ENCODE measurements at regions not wholly inside any gene's neighbourhood (a gene's known extent, or its start where the extent isn't known, plus 50 kb on each side); places are given as distances from the start of the nearest gene placed in this dataset.

DNA sequence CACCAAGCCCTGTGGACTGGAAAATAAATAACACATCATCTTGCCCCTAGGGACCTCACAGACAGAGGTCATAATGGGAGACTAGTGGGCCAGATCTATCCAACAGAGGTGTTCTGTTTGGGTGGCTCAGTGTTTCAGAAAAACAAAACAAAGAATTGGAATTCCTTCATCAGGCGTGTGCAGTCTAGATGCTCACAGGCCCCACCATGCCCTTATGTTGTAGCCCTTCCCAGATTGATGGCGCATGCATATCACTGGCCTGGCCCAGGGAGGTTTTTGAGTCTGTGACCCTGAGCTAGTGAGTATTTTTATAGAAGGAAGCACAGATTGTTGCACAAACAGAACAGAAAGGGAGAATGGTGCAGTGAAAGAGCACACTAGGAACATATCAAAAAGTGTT is 859.6 kb downstream of the BCL11B start:
- H3K4me1 ChIP-seq (ENCODE audit: control insufficient read depth in 3 of 3, insufficient read depth in 3 of 3, low read length in 3 of 3), result no peaks in the 10 kb centered on the region
- H3K36me3 ChIP-seq (ENCODE audit: control insufficient read depth in 3 of 3, insufficient read depth in 3 of 3, low read length in 3 of 3), result no peaks in the 10 kb centered on the region
- H3K4me3 ChIP-seq (ENCODE audit: low read length in 3 of 3), result no peak overlapping the region
- peaks cover 0 to 3% (median 2%) of the 10 kb centered on the region in 3 donors for H3K9me3 ChIP-seq (ENCODE audit: control insufficient read depth in 3 of 3, low read length in 3 of 3)
- no peak overlapping the region for H3K27ac ChIP-seq (ENCODE audit: low read depth, low read length)
- no peak overlapping the region for H3K9ac ChIP-seq (ENCODE audit: low read depth in 1 of 3, low read length in 3 of 3)
- peaks cover 0 to 2% (median 0%) of the 10 kb centered on the region in 3 donors for H3K27me3 ChIP-seq (ENCODE audit: control insufficient read depth in 3 of 3, insufficient read depth in 3 of 3, low read length in 3 of 3)

DNA sequence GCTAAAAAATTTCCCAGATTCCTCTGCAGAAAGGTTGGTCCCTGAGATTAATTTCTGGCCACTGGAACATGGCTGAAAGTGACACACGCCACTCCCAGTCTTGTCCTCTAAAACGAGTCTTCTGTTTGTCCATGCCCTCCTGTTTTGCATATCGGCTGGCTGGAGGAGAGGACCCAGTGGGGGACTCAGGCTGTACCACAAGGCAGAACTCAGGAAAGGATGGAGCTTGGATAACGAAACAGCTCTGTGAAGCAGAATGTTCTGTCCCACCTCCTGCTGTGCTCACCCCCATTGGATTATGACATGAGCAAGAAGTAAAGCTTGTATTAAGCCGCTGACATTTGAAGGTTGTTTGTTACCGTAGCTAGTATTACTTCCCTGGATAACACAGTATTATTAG is 856.2 kb downstream of the BCL11B start:
- H3K27me3 ChIP-seq (ENCODE audit: control insufficient read depth in 3 of 3, insufficient read depth in 3 of 3, low read length in 3 of 3), result peaks cover 0 to 4% (median 0%) of the 10 kb centered on the region in 3 donors
- no peaks in the 10 kb centered on the region for H3K4me1 ChIP-seq (ENCODE audit: control insufficient read depth in 3 of 3, insufficient read depth in 3 of 3, low read length in 3 of 3)
- no peaks in the 10 kb centered on the region for H3K36me3 ChIP-seq (ENCODE audit: control insufficient read depth in 3 of 3, insufficient read depth in 3 of 3, low read length in 3 of 3)
- peaks cover 0 to 3% (median 2%) of the 10 kb centered on the region in 3 donors for H3K9me3 ChIP-seq (ENCODE audit: control insufficient read depth in 3 of 3, low read length in 3 of 3)
- no peak overlapping the region for H3K9ac ChIP-seq (ENCODE audit: low read depth in 1 of 3, low read length in 3 of 3)
- no peak overlapping the region for H3K4me3 ChIP-seq (ENCODE audit: low read length in 3 of 3)
- H3K27ac ChIP-seq (ENCODE audit: low read depth, low read length), result no peak overlapping the region

- no peaks in the 10 kb centered on the region for H3K4me1 ChIP-seq (ENCODE audit: control insufficient read depth in 3 of 3, insufficient read depth in 3 of 3, low read length in 3 of 3)
These were observed 855.0 kb downstream of the BCL11B start for GRCh38 chr14:98417001-98417400.

GRCh38 chr14:98428483-98428994 is 843.5 kb downstream of the BCL11B start:
- Histone ChIP-seq H3K4me3 (ENCODE audit: low read length in 3 of 3) (no peak overlapping the region), H3K9me3 (ENCODE audit: control insufficient read depth in 3 of 3, low read length in 3 of 3) (no peaks in the 10 kb centered on the region), H3K27ac (ENCODE audit: low read depth, low read length) (no peak overlapping the region), H3K27me3 (ENCODE audit: control insufficient read depth in 3 of 3, insufficient read depth in 3 of 3, low read length in 3 of 3) (no peaks in the 10 kb centered on the region), H3K4me1 (ENCODE audit: control insufficient read depth in 3 of 3, insufficient read depth in 3 of 3, low read length in 3 of 3) (no peaks in the 10 kb centered on the region), H3K9ac (ENCODE audit: low read depth in 1 of 3, low read length in 3 of 3) (no peak overlapping the region), H3K36me3 (ENCODE audit: control insufficient read depth in 3 of 3, insufficient read depth in 3 of 3, low read length in 3 of 3) (no peaks in the 10 kb centered on the region)

More at GRCh38 chr14:98417001-98417400, 855.0 kb downstream of the BCL11B start:
- Histone ChIP-seq H3K36me3 (ENCODE audit: control insufficient read depth in 3 of 3, insufficient read depth in 3 of 3, low read length in 3 of 3) (no peaks in the 10 kb centered on the region), H3K9ac (ENCODE audit: low read depth in 1 of 3, low read length in 3 of 3) (no peak overlapping the region), H3K27ac (ENCODE audit: low read depth, low read length) (no peak overlapping the region), H3K9me3 (ENCODE audit: control insufficient read depth in 3 of 3, low read length in 3 of 3) (peaks cover 0 to 3% (median 2%) of the 10 kb centered on the region in 3 donors), H3K4me3 (ENCODE audit: low read length in 3 of 3) (no peak overlapping the region), H3K27me3 (ENCODE audit: control insufficient read depth in 3 of 3, insufficient read depth in 3 of 3, low read length in 3 of 3) (peaks cover 0 to 4% (median 0%) of the 10 kb centered on the region in 3 donors)

GRCh38 chr14:98433436-98433835 is 838.6 kb downstream of the BCL11B start:
- Histone ChIP-seq H3K9ac (ENCODE audit: low read depth in 1 of 3, low read length in 3 of 3) (no peak overlapping the region), H3K27me3 (ENCODE audit: control insufficient read depth in 3 of 3, insufficient read depth in 3 of 3, low read length in 3 of 3) (no peaks in the 10 kb centered on the region), H3K4me3 (ENCODE audit: low read length in 3 of 3) (no peak overlapping the region), H3K4me1 (ENCODE audit: control insufficient read depth in 3 of 3, insufficient read depth in 3 of 3, low read length in 3 of 3) (no peaks in the 10 kb centered on the region), H3K27ac (ENCODE audit: low read depth, low read length) (no peak overlapping the region), H3K9me3 (ENCODE audit: control insufficient read depth in 3 of 3, low read length in 3 of 3) (no peaks in the 10 kb centered on the region), H3K36me3 (ENCODE audit: control insufficient read depth in 3 of 3, insufficient read depth in 3 of 3, low read length in 3 of 3) (no peaks in the 10 kb centered on the region)

- Histone ChIP-seq H3K27ac (ENCODE audit: low read depth, low read length) (no peak overlapping the region), H3K36me3 (ENCODE audit: control insufficient read depth in 3 of 3, insufficient read depth in 3 of 3, low read length in 3 of 3) (no peaks in the 10 kb centered on the region), H3K4me3 (ENCODE audit: low read length in 3 of 3) (no peak overlapping the region), H3K9ac (ENCODE audit: low read depth in 1 of 3, low read length in 3 of 3) (no peak overlapping the region), H3K4me1 (ENCODE audit: control insufficient read depth in 3 of 3, insufficient read depth in 3 of 3, low read length in 3 of 3) (no peaks in the 10 kb centered on the region), H3K9me3 (ENCODE audit: control insufficient read depth in 3 of 3, low read length in 3 of 3) (no peaks in the 10 kb centered on the region), H3K27me3 (ENCODE audit: control insufficient read depth in 3 of 3, insufficient read depth in 3 of 3, low read length in 3 of 3) (no peaks in the 10 kb centered on the region)
These were observed 834.9 kb downstream of the BCL11B start for GRCh38 chr14:98437113-98437512.

- no peaks in the 10 kb centered on the region for H3K27me3 ChIP-seq (ENCODE audit: control insufficient read depth in 3 of 3, insufficient read depth in 3 of 3, low read length in 3 of 3)
These were observed 827.9 kb downstream of the BCL11B start for GRCh38 chr14:98444077-98444476.

DNA sequence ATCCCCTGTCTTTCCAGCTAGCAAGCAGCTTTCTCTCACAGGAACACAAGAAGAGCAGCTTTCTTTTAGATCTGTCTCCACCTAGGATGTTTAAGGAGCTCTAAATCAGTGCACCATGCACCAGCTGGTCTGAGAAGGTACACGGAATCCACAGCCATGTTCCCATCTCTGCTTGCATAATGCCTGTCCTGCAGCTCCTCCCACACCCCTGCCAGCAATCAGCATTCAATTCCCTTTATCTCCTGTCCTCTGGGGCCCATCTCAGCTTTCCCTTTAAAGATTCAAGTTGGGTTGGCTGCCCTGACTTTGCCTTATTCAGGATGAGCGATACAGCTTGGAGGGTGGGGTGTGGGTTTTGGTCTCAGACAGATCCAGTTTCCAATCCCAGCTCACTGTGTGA is 826.3 kb downstream of the BCL11B start:
- Histone ChIP-seq H3K36me3 (ENCODE audit: control insufficient read depth in 3 of 3, insufficient read depth in 3 of 3, low read length in 3 of 3) (no peaks in the 10 kb centered on the region), H3K9ac (ENCODE audit: low read depth in 1 of 3, low read length in 3 of 3) (no peak overlapping the region), H3K27me3 (ENCODE audit: control insufficient read depth in 3 of 3, insufficient read depth in 3 of 3, low read length in 3 of 3) (no peaks in the 10 kb centered on the region), H3K4me1 (ENCODE audit: control insufficient read depth in 3 of 3, insufficient read depth in 3 of 3, low read length in 3 of 3) (no peaks in the 10 kb centered on the region), H3K4me3 (ENCODE audit: low read length in 3 of 3) (no peak overlapping the region), H3K27ac (ENCODE audit: low read depth, low read length) (no peak overlapping the region), H3K9me3 (ENCODE audit: control insufficient read depth in 3 of 3, low read length in 3 of 3) (no peaks in the 10 kb centered on the region)

More at GRCh38 chr14:98444077-98444476, 827.9 kb downstream of the BCL11B start:
- Histone ChIP-seq H3K4me3 (ENCODE audit: low read length in 3 of 3) (no peak overlapping the region), H3K9me3 (ENCODE audit: control insufficient read depth in 3 of 3, low read length in 3 of 3) (no peaks in the 10 kb centered on the region), H3K27ac (ENCODE audit: low read depth, low read length) (no peak overlapping the region), H3K36me3 (ENCODE audit: control insufficient read depth in 3 of 3, insufficient read depth in 3 of 3, low read length in 3 of 3) (no peaks in the 10 kb centered on the region), H3K4me1 (ENCODE audit: control insufficient read depth in 3 of 3, insufficient read depth in 3 of 3, low read length in 3 of 3) (no peaks in the 10 kb centered on the region), H3K9ac (ENCODE audit: low read depth in 1 of 3, low read length in 3 of 3) (no peak overlapping the region)

DNA sequence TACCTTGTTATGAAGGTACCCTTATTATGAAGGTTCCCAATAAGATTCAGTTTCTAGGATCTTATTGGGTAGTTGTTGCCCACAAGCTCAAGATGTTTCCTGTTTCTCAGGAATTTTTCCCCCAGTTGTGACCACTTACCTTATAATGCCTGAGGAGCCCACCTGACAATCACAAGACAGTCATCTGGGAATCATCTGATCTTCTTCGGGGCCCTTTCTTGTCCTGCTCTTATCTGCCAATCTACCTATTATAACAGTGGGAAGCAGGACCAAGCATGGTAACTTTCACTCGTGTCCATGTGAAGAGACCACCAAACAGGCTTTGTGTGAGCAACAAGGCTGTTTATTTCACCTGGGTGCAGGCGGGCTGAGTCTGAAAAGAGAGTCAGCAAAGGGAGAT is 825.5 kb downstream of the BCL11B start:
- H3K36me3 ChIP-seq (ENCODE audit: control insufficient read depth in 3 of 3, insufficient read depth in 3 of 3, low read length in 3 of 3), result no peaks in the 10 kb centered on the region
- no peaks in the 10 kb centered on the region for H3K27me3 ChIP-seq (ENCODE audit: control insufficient read depth in 3 of 3, insufficient read depth in 3 of 3, low read length in 3 of 3)
- H3K9me3 ChIP-seq (ENCODE audit: control insufficient read depth in 3 of 3, low read length in 3 of 3), result no peaks in the 10 kb centered on the region
- H3K4me3 ChIP-seq (ENCODE audit: low read length in 3 of 3), result no peak overlapping the region
- no peaks in the 10 kb centered on the region for H3K4me1 ChIP-seq (ENCODE audit: control insufficient read depth in 3 of 3, insufficient read depth in 3 of 3, low read length in 3 of 3)
- H3K27ac ChIP-seq (ENCODE audit: low read depth, low read length), result no peak overlapping the region
- H3K9ac ChIP-seq (ENCODE audit: low read depth in 1 of 3, low read length in 3 of 3), result no peak overlapping the region

GRCh38 chr14:98456231-98456630 is 815.8 kb downstream of the BCL11B start:
- Histone ChIP-seq H3K9me3 (ENCODE audit: control insufficient read depth in 3 of 3, low read length in 3 of 3) (no peaks in the 10 kb centered on the region), H3K4me1 (ENCODE audit: control insufficient read depth in 3 of 3, insufficient read depth in 3 of 3, low read length in 3 of 3) (no peaks in the 10 kb centered on the region), H3K36me3 (ENCODE audit: control insufficient read depth in 3 of 3, insufficient read depth in 3 of 3, low read length in 3 of 3) (no peaks in the 10 kb centered on the region), H3K27ac (ENCODE audit: low read depth, low read length) (no peak overlapping the region), H3K4me3 (ENCODE audit: low read length in 3 of 3) (no peak overlapping the region), H3K27me3 (ENCODE audit: control insufficient read depth in 3 of 3, insufficient read depth in 3 of 3, low read length in 3 of 3) (no peaks in the 10 kb centered on the region), H3K9ac (ENCODE audit: low read depth in 1 of 3, low read length in 3 of 3) (no peak overlapping the region)

Data from skeletal muscle tissue (tissue), 3 donors.